Ramos (cell line): ENCODE measurements at regions not wholly inside any gene's neighbourhood (a gene's known extent, or its start where the extent isn't known, plus 50 kb on each side); places are given as distances from the start of the nearest gene placed in this dataset.
"Not testable (repeated sequence)": the region's sequence is repeated elsewhere in the genome, so short reads cannot be mapped to it uniquely, and the experiment has no call there.

Experiments
- in situ Hi-C: fragments of 300-500 bp; cut with MboI; formaldehyde crosslinking; loops from one replicate; pipeline ENCODE4 v1.14.3; 2022; ENCODE audit warnings: low sequenced_read_pairs; ENCODE audit not compliant: unreplicated experiment

DNA sequence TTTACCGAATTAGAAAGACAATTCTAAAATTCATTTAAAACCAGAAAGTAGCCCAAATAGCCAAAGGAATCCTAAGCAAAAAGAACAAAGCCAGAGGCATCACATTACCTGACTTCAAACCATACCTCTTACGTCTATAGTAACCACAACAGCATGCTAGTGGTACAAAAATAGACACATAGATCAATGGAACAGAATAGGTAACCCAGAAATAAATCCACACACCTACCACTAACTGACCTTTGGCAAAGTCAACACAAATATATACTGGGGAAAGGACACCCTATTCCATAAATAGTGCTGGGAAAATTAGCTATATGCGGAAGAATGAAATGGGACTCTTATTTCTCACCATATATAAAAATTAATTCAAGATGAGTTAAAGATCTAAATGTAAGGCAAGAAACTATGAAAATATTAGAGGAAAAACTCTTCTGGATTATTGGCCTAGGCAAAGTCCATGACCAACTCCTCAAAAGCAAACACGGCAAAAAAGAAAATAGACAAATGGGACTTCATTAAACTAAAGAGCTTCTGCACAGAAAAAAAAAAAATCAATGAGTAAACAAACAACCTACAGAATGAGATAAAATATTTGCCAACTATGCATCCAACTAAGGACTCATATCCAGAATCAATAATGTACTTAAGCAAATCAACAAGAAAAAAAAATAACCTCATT is 568.9 kb downstream of the SOX5 start:
- in situ Hi-C loops, result no loop called here

DNA sequence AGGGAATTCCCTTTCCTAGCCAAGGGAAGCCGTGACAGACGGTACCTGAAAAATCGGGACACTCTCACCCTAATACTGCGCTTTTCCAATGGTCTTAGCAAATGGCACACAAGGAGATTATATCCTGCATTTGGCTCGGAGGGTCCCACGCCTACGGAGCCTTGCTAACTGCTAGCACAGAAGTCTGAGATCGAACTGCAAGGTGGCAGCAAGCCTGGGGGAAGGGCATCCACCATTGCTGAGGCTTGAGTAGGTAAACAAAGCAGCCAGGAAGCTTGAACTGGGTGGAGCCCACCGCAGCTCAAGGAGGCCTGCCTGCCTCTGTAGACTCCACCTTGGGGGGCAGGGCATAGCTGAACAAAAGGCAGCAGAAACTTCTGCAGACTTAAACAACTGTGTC is 560.6 kb downstream of the SOX5 start:
- in situ Hi-C loops, result not testable (repeated sequence)

- in situ Hi-C loops, result not testable (repeated sequence)
These were observed 560.2 kb downstream of the SOX5 start for GRCh38 chr12:23389315-23389714.

- in situ Hi-C loops, result no loop called here
These were observed 550.0 kb downstream of the SOX5 start for GRCh38 chr12:23399402-23399933.

DNA sequence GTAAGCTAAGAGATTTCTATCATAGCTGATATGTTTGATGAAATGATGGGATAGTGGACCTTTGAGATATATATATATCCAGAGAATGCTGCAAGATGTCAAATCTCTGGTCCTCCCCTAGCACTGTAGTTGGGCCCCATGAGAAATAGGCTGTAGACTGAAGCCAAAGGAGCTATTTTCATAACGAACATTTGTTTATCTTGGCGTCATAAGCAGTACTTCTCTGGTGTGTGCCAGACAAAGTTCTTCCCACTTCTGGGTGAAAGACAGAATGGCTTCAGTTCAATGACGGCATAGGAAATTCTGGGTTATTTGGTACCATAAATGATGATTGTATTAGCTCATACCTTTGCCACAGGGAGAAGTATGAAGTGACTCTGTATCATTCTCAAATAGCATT is 534.3 kb downstream of the SOX5 start:
- in situ Hi-C loops, result no loop called here

GRCh38 chr12:23421556-23421955 is 527.9 kb downstream of the SOX5 start:
- in situ Hi-C loops, result no loop called here

DNA sequence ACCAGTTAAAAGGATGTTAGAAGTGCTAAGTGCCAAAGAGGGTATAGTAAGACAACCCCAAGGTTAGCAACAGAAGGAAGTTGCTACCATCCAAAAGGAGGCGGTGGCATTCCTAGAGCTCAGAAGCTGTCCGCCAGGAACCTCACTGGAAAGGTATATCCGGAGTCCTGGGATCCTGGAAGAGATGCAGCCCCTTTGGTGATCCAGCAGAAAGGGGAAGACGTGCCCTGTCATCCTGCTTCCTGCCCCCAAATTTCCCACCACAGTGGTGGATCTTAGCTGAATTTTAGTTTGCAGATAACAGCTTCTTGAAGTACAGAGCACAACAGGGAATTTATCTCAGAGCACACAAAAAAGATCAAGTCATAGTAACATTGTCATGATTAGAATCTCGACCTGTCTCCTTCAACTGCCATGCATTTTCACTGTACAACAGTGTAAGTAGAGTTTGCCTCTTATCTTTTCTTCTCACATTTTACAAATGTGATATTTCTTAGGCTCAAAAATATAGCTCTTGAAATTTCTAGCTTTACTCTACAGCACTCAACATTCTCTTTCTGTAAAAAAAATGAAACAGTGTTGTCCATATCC is 526.3 kb downstream of the SOX5 start:
- in situ Hi-C loops, result no loop called here

- in situ Hi-C loops, result no loop called here
These were observed 525.7 kb downstream of the SOX5 start for GRCh38 chr12:23423796-23424195.

DNA sequence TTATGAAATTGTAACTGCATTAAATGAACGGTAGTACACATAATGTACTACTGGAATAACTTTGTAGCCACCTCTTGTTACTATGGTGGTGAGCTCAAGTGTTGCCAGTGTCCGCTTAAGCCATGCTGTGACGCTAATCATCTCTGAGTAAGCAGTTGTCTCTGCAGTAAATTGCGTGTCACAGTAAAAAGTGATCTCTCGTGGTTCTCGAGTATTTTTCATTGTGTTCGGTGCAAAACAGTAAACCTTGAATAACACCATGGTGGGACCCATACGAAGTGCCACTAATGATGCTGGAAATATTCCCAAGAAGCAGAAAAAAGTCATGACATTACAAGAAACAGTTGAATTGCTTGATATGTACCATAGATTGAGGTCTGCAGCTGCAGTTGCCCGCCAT is 524.8 kb downstream of the SOX5 start:
- in situ Hi-C loops, result no loop called here

- in situ Hi-C loops, result no loop called here
These were observed 523.1 kb downstream of the SOX5 start for GRCh38 chr12:23426328-23426727.

- in situ Hi-C loops, result no loop called here
These were observed 520.7 kb downstream of the SOX5 start for GRCh38 chr12:23428758-23429157.

DNA sequence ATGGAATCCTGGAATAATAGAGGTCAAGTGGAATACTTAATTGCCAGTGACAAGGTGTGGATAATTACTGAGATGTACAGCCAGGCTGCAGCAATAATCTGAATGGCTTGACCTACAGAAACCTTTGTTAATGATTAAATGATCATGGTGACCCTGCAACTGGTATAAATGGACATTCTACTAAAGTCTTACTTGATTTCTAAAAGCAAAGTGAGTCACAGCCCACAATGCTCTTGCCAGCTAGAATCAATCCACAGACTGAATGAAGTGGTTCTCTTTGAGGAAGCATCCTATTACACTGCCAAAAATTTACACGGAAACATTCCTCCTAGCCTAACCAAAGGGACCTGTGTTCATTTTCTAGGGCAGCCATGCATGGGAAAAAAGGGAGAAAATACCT is 518.5 kb downstream of the SOX5 start:
- in situ Hi-C loops, result no loop called here

- in situ Hi-C loops, result no loop called here
These were observed 516.3 kb downstream of the SOX5 start for GRCh38 chr12:23433121-23433520.

DNA sequence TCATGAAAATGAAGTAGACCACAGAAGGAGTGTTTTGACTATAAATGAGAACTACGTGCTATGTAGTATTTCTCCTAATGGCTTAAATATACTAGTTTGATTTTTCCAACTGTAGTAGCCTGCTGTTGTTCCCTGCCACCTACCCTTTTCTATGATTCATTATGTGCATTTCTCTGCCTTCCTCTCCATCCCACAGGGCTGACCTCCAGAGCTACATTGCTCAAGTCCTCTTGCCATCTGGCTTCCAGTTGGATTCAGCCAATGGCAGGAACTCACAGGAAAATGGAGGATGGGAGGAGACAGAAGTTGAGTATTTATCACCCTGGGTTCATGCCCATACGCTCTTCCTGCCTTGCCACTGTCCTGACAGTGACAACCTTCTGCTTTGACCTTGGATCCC is 515.3 kb downstream of the SOX5 start:
- in situ Hi-C loops, result no loop called here

DNA sequence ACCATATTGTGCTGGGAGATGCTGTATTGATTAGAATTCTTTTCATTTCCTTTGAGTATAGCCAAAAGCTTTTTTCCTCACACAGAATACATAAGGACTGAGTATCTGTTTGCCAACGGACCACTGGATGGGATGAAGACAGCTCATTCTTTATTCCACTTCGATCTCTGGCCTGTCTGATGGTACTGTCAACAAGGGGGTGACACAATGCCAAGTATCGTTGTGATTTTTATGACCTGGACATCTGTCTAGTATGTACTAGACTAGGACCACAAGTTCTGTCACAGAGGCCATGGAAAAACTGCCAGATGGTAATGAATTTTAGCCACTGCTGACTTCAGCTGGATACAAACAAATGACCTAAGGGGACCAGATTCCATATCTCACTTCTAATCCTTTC is 502.7 kb downstream of the SOX5 start:
- in situ Hi-C loops, result no loop called here

DNA sequence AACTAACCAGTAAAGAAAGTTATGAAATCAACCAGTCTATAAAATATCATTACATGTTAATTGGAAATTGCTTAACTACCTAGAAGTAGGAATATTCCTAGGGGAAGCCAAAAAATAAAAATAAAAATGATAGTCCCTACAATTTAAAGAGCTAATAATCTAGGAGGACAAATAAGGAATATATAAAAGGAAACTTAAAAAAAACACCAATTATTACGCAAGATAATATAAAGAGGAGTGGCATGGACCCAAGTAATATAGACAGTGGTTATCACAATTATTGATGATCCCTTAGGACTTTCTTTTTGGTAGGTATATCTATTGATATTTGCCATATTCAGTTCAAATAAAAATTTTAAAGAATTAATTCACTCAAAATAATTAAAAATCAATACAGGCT is 498.7 kb downstream of the SOX5 start:
- in situ Hi-C loops, result no loop called here

DNA sequence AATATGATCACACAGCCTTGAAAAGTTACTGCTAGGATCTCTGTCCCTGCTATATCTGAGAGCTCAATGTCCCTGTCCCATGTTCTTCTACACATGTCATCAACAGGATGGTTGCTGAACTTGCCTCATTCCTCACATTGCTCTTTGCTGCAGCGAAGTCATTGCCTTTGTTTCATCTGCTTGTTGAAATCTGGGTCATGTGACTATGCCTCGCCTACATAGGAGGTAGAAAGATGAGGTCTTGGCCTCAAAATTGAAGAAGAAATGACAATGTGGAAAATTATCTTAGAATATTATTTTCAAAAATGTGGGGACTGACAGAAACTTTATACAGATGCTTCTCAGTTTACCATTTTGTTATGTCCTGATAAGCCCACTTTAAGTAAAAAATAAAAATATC is 494.2 kb downstream of the SOX5 start:
- in situ Hi-C loops, result no loop called here

DNA sequence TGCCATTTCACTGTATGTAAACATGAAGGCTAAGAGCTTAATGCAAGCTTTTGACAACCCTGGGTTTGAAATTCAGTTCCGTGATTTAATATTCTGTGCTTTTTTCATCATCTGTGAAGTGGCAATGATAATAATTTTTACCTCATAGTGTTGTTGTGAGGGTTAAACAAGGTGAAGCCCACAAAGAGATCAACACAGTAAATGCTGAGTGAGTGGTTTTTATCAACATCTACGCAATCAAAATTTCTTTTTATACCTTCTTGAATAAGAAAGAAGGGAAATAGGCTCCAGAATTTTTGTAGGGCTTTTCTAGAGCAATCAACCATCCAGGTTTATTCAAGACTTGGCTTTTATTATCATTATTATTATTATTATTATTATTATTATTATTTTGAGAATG is 490.8 kb downstream of the SOX5 start:
- in situ Hi-C loops, result no loop called here

DNA sequence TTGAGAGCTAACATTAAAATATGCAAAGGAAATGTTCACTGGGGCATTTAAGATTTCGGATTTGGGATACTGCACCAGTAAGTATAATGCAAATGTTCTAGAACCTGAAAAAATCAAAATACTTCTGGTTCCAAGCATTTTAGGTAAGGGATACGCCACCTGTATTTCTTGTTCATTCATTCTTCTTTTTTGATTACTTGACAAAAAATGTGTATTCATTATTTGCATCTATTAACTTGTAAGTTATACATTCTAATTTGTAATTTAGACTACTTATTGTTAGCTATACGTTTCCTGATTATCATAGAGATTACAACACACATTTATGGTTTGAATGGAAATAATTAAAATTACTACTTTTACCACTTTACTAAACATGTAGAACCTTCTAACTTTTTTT is 486.9 kb downstream of the SOX5 start:
- in situ Hi-C loops, result no loop called here

DNA sequence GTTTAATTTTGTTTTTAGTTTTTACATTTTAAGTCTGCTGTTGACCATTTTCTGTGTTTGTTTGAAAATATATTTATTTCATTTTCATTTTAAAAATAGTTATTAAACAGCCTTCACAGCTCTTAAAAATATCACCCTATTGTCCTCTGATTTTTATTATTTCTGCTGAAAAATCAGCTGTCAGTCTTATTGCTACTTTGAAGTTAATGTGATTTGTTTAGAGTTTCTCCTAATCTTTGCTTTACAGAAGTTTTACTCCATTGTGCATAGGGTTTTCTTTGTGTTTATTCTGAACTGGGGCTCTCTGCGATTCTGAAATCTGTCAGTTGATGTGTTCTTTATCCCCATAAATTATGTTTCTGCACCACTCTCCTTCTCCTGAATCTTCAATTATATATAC is 486.3 kb downstream of the SOX5 start:
- in situ Hi-C loops, result no loop called here

DNA sequence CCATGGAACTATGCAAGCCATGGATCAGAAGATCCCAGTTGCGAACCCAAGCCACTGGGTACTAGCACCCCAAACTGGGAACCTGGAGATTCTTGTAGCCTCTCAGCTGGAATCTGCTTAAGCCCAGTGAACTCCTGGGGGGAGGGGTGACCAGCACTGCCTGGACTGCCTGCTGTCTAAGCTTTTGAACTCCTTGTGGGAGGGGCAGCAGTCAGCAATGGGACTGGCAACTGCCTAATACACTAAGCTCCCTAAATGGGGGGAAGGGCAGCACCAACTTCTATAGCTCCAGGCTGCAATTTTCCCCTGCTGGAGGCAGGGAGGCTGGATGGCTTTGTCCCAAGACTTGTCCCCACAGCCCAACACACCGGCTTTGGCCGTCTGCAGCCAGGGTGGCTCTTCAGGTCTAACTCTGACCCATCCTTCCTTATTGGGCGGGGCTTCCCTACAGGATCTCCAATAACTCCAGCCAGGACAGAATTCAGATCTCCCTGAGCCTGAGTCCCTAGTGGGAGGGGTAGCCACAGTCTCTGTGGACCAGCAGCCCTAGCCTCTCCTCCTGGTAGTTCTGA is 485.1 kb downstream of the SOX5 start:
- in situ Hi-C loops, result no loop called here
